DND-41 (cell line): ENCODE measurements at regions not wholly inside any gene's neighbourhood (a gene's known extent, or its start where the extent isn't known, plus 50 kb on each side); places are given as distances from the start of the nearest gene placed in this dataset.

ENCODE experiments used
- CTCF ChIP-seq: IDR thresholded peaks from 2 replicates; pipeline ENCODE4 v1.5.1; 2012; ENCODE audit warnings: borderline replicate concordance, low read length, moderate library complexity, mild to moderate bottlenecking; ENCODE audit not compliant: poor library complexity, severe bottlenecking; ENCODE audit errors: extremely low read depth
- EZH2 ChIP-seq: IDR thresholded peaks from 3 replicates; pipeline ENCODE4 v1.6.1; 2012; ENCODE audit warnings: borderline replicate concordance, low read depth, mild to moderate bottlenecking, moderate library complexity, low read length, inconsistent platforms; ENCODE audit not compliant: severe bottlenecking

GRCh38 chr18:75927791-75928190, 500.3 kb upstream of the SMIM21 start:
- TF ChIP-seq CTCF (no peak), EZH2 (no peak)
